Pancreas (tissue), 10 donors: ENCODE measurements at regions not wholly inside any gene's neighbourhood (a gene's known extent, or its start where the extent isn't known, plus 50 kb on each side); places are given as distances from the start of the nearest gene placed in this dataset.

Experiments
- ATAC-seq, 4 donors: fragments of 200-7000 bp; cut with Tn5 transposase; one replicate each; pipeline versions ENCODE4 v1.8.0 to v1.9.1; 2020; ENCODE audit warnings: mild to moderate bottlenecking in 4 of 4, moderate library complexity in 4 of 4
- DNase-seq, 6 donors: peaks; one replicate each; pipeline ENCODE4 v3.0.0-alpha.2; 2020
- FAIRE-seq: peaks from 2 replicates; lab custom pipeline; 2012; peaks lifted over from hg19 to GRCh38; lab: Jason Lieb, UNC
- H3K27ac ChIP-seq, 4 donors: fragments of 200-600 bp; sonication (generic); 1 replicate in 3 of 4; 2 replicates in 1 of 4; pipeline versions ENCODE4 v1.5.0 to v1.8.0; 2020
- H3K27me3 ChIP-seq, 4 donors: fragments of 200-600 bp; one replicate each; pipeline ENCODE4 v1.8.0; 2021
- H3K36me3 ChIP-seq, 3 donors: fragments of 200-600 bp; sonication (generic) in 1 of 3; one replicate each; pipeline versions ENCODE4 v1.5.0 to v1.8.0; 2020 to 2021
- H3K4me1 ChIP-seq, 3 donors: fragments of 200-600 bp; one replicate each; pipeline ENCODE4 v1.8.0; 2021
- H3K4me3 ChIP-seq, 4 donors: fragments of 200-600 bp; sonication (generic) in 2 of 4; one replicate each; pipeline versions ENCODE4 v1.5.0 to v1.8.0; 2020 to 2021
- H3K9me3 ChIP-seq, 4 donors: fragments of 200-600 bp; one replicate each; pipeline ENCODE4 v1.8.0; 2021
- WGBS, 2 donors: extraction: QIAGEN DNeasy Blood & Tissue Kit; methylation state at CpG; one replicate each; pipeline ENCODE4 v1.1.7; 2013; 5-methylcytosine and 5-hydroxymethylcytosine counted together
- intact Hi-C, 3 donors: fragments of 100-400 bp; cut with DNase I; formaldehyde crosslinking; loops; one replicate each; pipeline versions ENCODE4 v1.11.1 to v1.14.2; 2022
- TF ChIP-seq, protein P1 (sequence below), 4 donors: fragments of 200-600 bp; sonication (generic) in 3 of 4; IDR thresholded peaks; one replicate each; pipeline versions ENCODE4 v1.5.0 to v1.8.0; 2021; ENCODE audit warnings: antibody characterized with exemption in 4 of 4
- donor health status: healthy with polysubstance abuse.
- donor health status: DM: no; HTN: no; CAD: no; lungs with moderate emphysema.
- donor health status: DM: no; HTN: no; CAD: no.
- donor health status: control.
- donor health status: control.
- donor health status: Bipolar disorder and iron deficiency.
- donor health status: DM: yes; HTN: yes; CAD: no.
- donor health status: DM: no; HTN: no; CAD: no.
- donor health status: DM: no; HTN: no; CAD: no.
- donor health status: DM: yes; HTN: yes; CAD: no.

- intact Hi-C loops = no loop called here
- FAIRE-seq (no peak), ATAC-seq (no peak), DNase-seq (peak in 1 of 6 donors; percentile 3)
- H3K4me3 ChIP-seq = no peak overlapping the region
- H3K36me3 ChIP-seq = no peaks in the 10 kb centered on the region
- H3K27me3 ChIP-seq = no peaks in the 10 kb centered on the region
- TF ChIP-seq, protein P1, sequence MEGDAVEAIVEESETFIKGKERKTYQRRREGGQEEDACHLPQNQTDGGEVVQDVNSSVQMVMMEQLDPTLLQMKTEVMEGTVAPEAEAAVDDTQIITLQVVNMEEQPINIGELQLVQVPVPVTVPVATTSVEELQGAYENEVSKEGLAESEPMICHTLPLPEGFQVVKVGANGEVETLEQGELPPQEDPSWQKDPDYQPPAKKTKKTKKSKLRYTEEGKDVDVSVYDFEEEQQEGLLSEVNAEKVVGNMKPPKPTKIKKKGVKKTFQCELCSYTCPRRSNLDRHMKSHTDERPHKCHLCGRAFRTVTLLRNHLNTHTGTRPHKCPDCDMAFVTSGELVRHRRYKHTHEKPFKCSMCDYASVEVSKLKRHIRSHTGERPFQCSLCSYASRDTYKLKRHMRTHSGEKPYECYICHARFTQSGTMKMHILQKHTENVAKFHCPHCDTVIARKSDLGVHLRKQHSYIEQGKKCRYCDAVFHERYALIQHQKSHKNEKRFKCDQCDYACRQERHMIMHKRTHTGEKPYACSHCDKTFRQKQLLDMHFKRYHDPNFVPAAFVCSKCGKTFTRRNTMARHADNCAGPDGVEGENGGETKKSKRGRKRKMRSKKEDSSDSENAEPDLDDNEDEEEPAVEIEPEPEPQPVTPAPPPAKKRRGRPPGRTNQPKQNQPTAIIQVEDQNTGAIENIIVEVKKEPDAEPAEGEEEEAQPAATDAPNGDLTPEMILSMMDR (IDR thresholded peaks at IDR 0.05) = no peak
- H3K4me1 ChIP-seq = no peaks in the 10 kb centered on the region
- no peaks in the 10 kb centered on the region for H3K9me3 ChIP-seq
- WGBS, 2 donors = 55% methylated on average over 39 of the region's 39 CpGs; no CpG with 5 or more reads in 1 of the 2 donors
- no peak overlapping the region for H3K27ac ChIP-seq
Observed at GRCh38 chrY:26408671-26409328, 786.9 kb downstream of the CDY1 start.

- H3K27me3 ChIP-seq = no peaks in the 10 kb centered on the region
- ATAC-seq = no peak
- intact Hi-C loops = no loop called here
- H3K4me1 ChIP-seq = no peaks in the 10 kb centered on the region
- TF ChIP-seq, protein P1 (IDR thresholded peaks at IDR 0.05) = no peak
- no peak for FAIRE-seq
- no peaks in the 10 kb centered on the region for H3K9me3 ChIP-seq
- WGBS, 2 donors = 68% methylated on average over 27 of the region's 27 CpGs; no CpG with 5 or more reads in 1 of the 2 donors
- H3K27ac ChIP-seq = no peak overlapping the region
- peak in 1 of 6 donors; percentile 14 for DNase-seq
- no peaks in the 10 kb centered on the region for H3K36me3 ChIP-seq
- H3K4me3 ChIP-seq = no peak overlapping the region
Observed at GRCh38 chrY:26409329-26409712, 787.4 kb downstream of the CDY1 start.
